ENCODE measurements at regions not wholly inside any gene's neighbourhood (a gene's known extent, or its start where the extent isn't known, plus 50 kb on each side); places are given as distances from the start of the nearest gene placed in this dataset.

GRCh38 chr11:80435345-80435744 lies 994.5 kb upstream of the TENM4 start:
- H3K4me2 ChIP-seq (ENCODE audit: low read depth, low read length) = no peak overlapping the region
- no peaks in the 10 kb centered on the region for H4K20me1 ChIP-seq (ENCODE audit: insufficient read depth, low read length)
- no peak for FAIRE-seq
- ChIA-PET CTCF (ENCODE audit: low intra/inter-chr PET ratio, low total read pairs) (no interaction called here), POLR2A (no interaction called here)
- no peaks in the 10 kb centered on the region for H3K9me3 ChIP-seq (ENCODE audit: low read length)
- intact Hi-C loops (cut with micrococcal nuclease; ENCODE audit: unreplicated experiment) (no loop called here), in situ Hi-C loops (cut with HindIII; ENCODE audit: extremely low pct_ligation_motif_present, low pct_unique_long_range_greater_than_20kb) (no loop called here)
- H3K27me3 ChIP-seq (ENCODE audit: control insufficient read depth in 1 of 2, insufficient read depth in 2 of 2, low read length in 2 of 2) = no peaks in the 10 kb centered on the region
- no TSS peak for BruUV-seq (replicated peaks)
- no peaks in the 10 kb centered on the region for H3K4me1 ChIP-seq (ENCODE audit: insufficient read depth, low read length)
- H3K79me2 ChIP-seq (ENCODE audit: insufficient read depth, low read length) = no peaks in the 10 kb centered on the region
- H3K27ac ChIP-seq (ENCODE audit: extremely low read length, insufficient read depth, low read length) = no peak overlapping the region
- no peak overlapping the region for H2AFZ ChIP-seq (ENCODE audit: low read length)
- H3K4me3 ChIP-seq (replicated peaks in 1 of 3; ENCODE audit: insufficient read depth in 1 of 3, low read depth in 2 of 3, low read length in 3 of 3) = no peak overlapping the region
- TF ChIP-seq MAFK (conservative IDR thresholded peaks at IDR 0.05 in 1 of 2, IDR thresholded peaks at IDR 0.05 in 1 of 2; ENCODE audit: low read length in 2 of 2) (peak; percentile 10 to 84; a peak in 2 of 4 replicates), HCFC1 (IDR thresholded peaks at IDR 0.05; ENCODE audit: low read depth, low read length) (no peak), MAFF (IDR thresholded peaks at IDR 0.05; ENCODE audit: low read depth, low read length) (0 out of 2 replicates have a peak, but pooled peaks have one; percentile 40), MTF1 (CRISPR knock-in tag; IDR thresholded peaks at IDR 0.05) (no peak), SMAD3 (CRISPR knock-in tag; IDR thresholded peaks at IDR 0.05) (no peak), ZNF816 (CRISPR knock-in tag; IDR thresholded peaks at IDR 0.05; ENCODE audit: borderline replicate concordance) (no peak)
- H3K9ac ChIP-seq (ENCODE audit: insufficient read depth, low read depth, low read length) = no peak overlapping the region
- DNase-seq (ENCODE audit: low spot score) = no peak
- H3K36me3 ChIP-seq (replicated peaks in 1 of 2; ENCODE audit: control insufficient read depth in 1 of 2, insufficient read depth in 2 of 2, low read length in 2 of 2) = no peaks in the 10 kb centered on the region
- no peak for ATAC-seq

- H3K36me3 ChIP-seq (replicated peaks in 1 of 2; ENCODE audit: control insufficient read depth in 1 of 2, insufficient read depth in 2 of 2, low read length in 2 of 2) = no peaks in the 10 kb centered on the region
- intact Hi-C loops (cut with micrococcal nuclease; ENCODE audit: unreplicated experiment) = no loop called here
- no peak for FAIRE-seq
- 2% methylated on average over 2 of the region's 2 CpGs for WGBS (ENCODE audit: low lambda C conversion rate)
- no peak overlapping the region for H3K27ac ChIP-seq (ENCODE audit: extremely low read length, insufficient read depth, low read length)
- H3K9ac ChIP-seq (ENCODE audit: insufficient read depth, low read depth, low read length) = no peak overlapping the region
- no peaks in the 10 kb centered on the region for H3K4me1 ChIP-seq (ENCODE audit: insufficient read depth, low read length)
- no peaks in the 10 kb centered on the region for H3K9me3 ChIP-seq (ENCODE audit: low read length)
- no peak for ATAC-seq
- CTCF ChIA-PET (ENCODE audit: low intra/inter-chr PET ratio, low total read pairs) = no interaction called here
- no peak overlapping the region for H3K4me3 ChIP-seq (replicated peaks in 1 of 3; ENCODE audit: insufficient read depth in 1 of 3, low read depth in 2 of 3, low read length in 3 of 3)
- no peaks in the 10 kb centered on the region for H4K20me1 ChIP-seq (ENCODE audit: insufficient read depth, low read length)
- DNase-seq (ENCODE audit: low spot score) = no peak
- TF ChIP-seq ZNF512B (CRISPR knock-in tag; IDR thresholded peaks at IDR 0.05; ENCODE audit: borderline replicate concordance) (no peak), ZNF354B (CRISPR knock-in tag; IDR thresholded peaks at IDR 0.05) (no peak)
- no peak overlapping the region for H2AFZ ChIP-seq (ENCODE audit: low read length)
- H3K79me2 ChIP-seq (ENCODE audit: insufficient read depth, low read length) = no peaks in the 10 kb centered on the region
- H3K27me3 ChIP-seq (ENCODE audit: control insufficient read depth in 1 of 2, insufficient read depth in 2 of 2, low read length in 2 of 2) = no peaks in the 10 kb centered on the region
- in situ Hi-C loops (cut with HindIII; ENCODE audit: extremely low pct_ligation_motif_present, low pct_unique_long_range_greater_than_20kb) = no loop called here
- BruUV-seq (replicated peaks) = no TSS peak
- no peak overlapping the region for H3K4me2 ChIP-seq (ENCODE audit: low read depth, low read length)
- POLR2A ChIA-PET = no interaction called here
These were observed 991.2 kb upstream of the TENM4 start for GRCh38 chr11:80432057-80432456.
